GM21526 (cell line): ENCODE measurements at regions not wholly inside any gene's neighbourhood (a gene's known extent, or its start where the extent isn't known, plus 50 kb on each side); places are given as distances from the start of the nearest gene placed in this dataset.

Source experiments
- ATAC-seq: cut with Tn5 transposase; IDR thresholded peaks from one replicate; pipeline ENCODE4 v1.9.1; 2021; ENCODE audit warnings: moderate library complexity; ENCODE audit not compliant: unreplicated experiment, low FRiP score

DNA sequence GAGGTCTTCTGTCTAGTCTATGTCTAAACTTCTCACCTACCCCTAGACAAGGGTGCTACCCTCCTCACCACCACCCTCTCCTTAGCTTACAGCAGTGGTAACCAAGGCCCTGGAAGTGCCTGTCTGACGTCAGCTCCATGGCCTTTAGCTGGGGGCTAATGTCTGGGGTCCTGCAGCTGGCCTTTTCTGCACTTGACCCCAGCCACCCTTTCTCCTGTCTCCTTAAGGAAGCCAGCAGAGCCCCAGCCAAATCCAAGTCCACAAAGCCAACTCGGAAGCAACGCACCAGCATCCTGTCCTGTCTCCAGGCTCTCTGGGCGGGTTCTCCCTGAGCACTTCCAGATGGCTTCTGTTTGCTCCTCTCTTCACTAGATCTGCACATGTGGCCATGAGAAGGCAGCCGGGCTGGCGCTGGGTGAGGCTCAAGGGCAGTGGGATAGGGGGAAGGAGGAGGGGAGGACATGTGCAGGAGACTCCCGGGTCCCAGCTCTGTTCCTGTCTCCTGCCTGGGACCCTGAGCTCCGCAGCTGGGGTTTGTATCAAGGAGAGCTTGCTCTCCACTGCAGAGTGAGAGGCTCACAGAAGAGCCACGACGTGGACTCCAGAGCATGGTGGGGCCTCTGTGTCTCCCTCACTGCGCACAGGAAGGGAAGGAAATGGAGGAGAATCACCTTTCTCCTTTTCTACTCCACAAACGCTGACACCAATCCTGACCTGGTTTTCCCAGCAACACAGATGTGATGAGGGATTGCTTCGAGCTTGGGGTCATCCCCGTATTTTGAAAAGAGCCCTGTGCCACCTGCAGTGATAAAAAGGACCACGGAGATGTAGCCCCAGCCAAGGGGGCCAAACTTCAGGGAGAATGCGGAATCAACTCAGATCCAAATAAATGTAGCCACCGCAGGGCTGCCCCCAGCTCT, 204.2 kb downstream of the USP12 start:
- ATAC-seq, result no peak

DNA sequence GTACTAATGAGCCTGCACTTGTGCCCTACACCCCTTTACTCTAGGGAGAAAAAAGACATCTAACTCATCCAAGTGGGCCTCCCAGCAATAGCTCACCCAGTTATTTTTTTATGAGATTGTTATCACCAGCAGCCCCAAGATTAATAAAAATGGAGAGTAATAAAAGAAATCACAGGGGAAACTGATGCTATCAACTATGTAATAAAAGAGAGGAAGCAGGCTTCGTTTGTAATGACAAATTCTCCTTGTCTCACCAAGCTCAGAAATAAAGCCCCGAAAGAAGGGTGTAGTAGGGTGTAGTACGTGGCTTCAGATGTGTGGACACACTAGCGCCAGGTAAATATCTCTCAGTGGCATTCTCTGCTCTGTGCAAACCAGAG, 204.9 kb downstream of the USP12 start:
- ATAC-seq, result no peak

DNA sequence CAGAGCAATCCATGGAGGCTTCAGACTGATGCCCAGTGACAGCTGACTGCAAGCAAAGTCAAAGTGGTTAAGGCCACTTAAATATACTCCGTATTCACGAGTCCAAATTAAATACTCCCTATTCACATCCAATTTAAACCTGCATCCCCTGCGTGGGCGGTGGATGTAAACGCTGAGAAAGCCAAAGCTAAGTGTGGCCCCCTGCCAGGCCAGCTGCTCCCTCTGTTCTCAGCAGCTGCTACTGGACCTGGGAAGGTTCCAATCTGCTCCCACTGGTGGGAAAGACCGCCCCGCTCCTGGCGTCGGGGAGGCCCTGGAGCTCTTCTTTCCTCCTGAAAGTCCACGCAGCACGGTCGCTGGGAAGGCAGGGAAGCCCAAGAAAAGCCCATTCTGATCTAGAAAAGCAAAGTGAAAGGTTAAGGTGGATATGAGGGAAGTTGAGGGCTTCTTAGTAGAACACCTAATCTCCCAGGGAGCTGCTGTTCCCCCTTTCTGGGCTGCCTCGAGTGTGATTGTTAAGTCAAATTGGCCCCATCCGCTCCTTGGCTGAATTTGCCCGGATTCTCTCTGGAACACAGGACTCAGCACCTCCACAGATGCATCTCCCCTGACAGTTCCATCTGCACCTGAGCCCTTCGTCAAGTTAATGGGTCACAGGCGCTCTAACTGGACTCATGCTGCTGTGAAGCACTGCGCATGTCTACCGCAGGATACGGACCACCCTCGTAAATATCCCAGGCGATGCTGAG, 205.5 kb downstream of the USP12 start:
- ATAC-seq, result no peak

DNA sequence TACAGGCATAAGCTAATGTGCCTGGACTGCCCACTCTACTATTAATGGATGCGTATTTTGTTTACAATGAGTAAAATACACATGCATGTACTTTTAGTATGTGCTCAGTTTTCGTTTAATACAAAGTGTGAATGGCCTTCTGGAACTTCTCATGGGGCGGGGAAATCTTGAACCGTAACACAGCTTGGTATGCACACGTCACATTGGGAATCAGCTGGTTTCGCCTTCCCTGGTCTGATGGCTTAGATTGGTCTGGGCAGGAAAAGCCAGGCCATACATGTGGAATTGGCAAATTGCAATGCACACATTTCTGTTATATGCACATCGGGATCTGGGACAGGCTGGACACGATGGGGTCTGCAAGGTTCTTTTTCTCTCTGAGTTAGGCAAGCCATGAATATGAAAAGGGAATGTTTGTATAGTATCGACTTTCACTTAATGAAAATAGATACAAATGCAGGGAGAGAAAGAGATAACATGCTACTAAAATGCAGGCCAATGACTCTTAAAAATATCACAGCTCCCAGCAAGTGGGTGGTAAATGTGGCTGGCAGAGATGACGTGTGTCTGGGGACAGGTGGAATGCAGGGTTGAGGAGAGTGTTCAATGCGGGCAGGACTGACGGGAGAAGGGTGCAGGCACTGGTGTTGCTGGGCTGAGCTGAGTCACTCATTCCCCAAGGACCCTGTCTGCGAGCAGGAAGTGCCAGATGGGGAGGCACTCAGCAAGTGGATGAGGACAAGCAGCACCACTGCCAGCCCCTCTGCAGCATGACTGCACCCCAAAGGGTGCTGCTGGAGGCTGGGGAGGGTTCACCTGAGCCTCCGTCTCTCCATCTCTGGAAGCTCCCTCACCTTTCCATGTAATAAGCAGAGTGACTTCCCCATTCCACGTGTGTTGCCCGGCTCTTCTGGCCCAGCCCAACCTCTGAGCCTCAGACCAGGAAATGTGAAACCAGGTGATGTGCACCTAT, 204.0 kb upstream of the GPR12 start:
- ATAC-seq, result no peak

- ATAC-seq, result no peak
Observed at GRCh38 chr13:26962671-26963070, 202.1 kb upstream of the GPR12 start.

- ATAC-seq, result no peak
Observed at GRCh38 chr13:26961890-26962615, 201.5 kb upstream of the GPR12 start.

- no peak for ATAC-seq
Observed at GRCh38 chr13:26957182-26957581, 196.6 kb upstream of the GPR12 start.

GRCh38 chr13:26956522-26957142, 196.0 kb upstream of the GPR12 start:
- no peak for ATAC-seq

DNA sequence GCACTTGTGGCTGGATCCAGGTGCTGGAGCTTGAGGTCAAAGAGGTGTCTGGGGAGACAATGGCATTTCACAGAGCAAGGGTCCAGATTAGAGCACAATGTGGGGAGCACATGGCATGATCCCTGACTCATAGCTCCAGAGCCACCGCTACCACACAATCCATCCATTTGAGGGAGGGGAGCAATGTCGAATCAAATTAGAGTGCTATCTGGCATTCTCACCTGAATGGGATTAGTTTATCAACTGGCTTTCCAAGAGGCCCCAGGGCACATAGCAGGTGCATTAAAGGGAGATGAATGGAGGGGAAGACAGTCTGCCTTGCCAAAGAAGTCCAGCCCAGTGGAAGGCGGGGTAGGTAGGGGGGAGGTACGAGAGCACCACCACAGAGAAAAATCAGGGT, 194.4 kb upstream of the GPR12 start:
- no peak for ATAC-seq

DNA sequence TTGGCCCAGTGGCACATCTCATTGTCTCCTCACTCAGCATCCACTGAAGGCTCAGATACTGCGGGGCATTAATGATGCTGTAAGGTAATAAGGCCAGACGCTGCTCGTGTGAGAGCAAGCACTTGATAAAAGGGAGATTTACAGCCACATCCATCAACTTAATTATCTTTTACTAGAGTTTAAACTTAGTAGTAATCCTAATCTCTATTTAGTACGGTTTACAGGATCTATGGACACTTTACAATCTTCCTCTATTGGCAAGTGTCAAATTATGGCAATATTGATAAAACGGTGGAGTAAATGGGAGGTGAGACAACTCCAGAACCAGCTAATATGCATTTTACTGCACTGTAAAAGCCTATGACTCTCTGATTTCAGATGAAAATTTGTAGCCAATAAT, 192.7 kb upstream of the GPR12 start:
- no peak for ATAC-seq

DNA sequence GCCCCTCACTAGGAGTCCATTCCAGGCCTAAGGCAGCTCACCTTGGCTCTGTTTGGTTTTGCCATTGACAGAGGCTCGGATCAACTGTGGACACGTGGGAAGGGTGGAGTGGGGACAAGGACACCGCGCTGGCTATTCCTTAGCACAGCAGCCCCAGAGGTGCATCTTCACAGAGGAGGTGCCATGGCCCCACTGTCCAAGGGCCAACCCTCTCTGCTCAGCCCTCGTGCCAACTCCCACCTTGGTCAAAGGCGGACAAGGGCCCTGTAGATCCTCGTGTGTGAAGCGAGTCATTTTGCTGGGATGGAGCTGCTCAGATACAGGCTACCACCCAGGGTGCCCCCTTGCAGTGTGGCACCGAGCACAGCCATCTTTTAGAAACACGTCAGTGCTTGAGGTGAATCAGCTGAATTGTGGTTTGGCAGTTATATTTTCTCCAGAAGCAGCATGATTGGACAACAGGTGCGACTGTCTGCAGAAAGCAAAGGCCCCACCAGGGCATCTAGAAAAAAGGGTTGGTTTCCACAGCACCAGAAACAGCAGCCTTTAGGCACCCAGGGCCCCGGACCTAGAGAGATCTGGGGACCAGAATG, 192.1 kb upstream of the GPR12 start:
- ATAC-seq, result no peak

GRCh38 chr13:26951581-26952177, 191.1 kb upstream of the GPR12 start:
- ATAC-seq, result no peak

DNA sequence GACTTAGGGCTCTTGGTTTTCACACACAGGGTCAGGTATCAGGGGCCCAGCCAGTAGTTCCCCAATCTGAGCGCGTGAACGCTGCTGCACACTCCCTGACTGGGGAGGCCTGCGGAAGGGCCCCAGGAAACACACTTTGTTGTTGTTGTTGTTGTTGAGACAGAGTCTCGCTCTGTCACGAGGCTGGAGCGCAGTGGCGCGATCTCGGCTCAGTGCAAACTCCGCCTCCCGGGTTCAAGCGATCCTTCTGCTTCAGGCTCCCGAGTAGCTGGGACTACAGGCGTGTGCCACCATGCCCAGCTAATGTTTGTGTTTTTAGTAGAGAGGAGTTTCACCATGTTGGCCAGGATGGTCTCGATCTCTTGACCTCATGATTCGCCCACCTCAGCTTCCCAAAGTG, 190.4 kb upstream of the GPR12 start:
- no peak for ATAC-seq

- ATAC-seq, result no peak
Observed at GRCh38 chr13:26950546-26950945, 190.0 kb upstream of the GPR12 start.

GRCh38 chr13:26949701-26950502, 189.3 kb upstream of the GPR12 start:
- no peak for ATAC-seq

- ATAC-seq, result no peak
Observed at GRCh38 chr13:26948353-26948752, 187.8 kb upstream of the GPR12 start.

- ATAC-seq, result no peak
Observed at GRCh38 chr13:26946684-26947343, 186.2 kb upstream of the GPR12 start.

DNA sequence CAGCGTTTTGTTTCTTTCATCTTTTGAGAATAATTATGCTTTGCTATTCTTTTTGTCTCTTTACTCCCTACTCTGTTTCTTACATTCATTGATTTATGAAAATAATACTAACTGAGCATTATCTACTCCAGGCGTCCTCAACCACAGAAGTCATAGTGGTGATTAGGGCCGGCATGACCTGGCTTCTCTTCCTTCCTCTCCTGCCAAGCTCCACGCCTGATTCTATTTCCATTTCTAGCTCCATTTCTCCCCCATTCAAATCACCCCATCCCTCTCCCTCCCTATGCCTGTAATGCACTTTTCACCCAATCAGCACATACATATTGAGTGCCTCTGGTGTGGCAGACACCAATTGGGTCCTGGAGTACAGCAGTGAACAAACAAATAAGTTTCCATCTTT, 183.2 kb upstream of the GPR12 start:
- ATAC-seq, result no peak
